H9 (cell line): ENCODE measurements at regions not wholly inside any gene's neighbourhood (a gene's known extent, or its start where the extent isn't known, plus 50 kb on each side); places are given as distances from the start of the nearest gene placed in this dataset.

Experiments
- DNase-seq: peaks from one replicate; pipeline ENCODE4 v3.0.0-alpha.2; 2017
- H2AFZ ChIP-seq: one replicate; pipeline ENCODE4 v1.6.1; 2013; ENCODE audit warnings: mild to moderate bottlenecking, low read length, control low read depth, moderate library complexity
- H2AK5ac ChIP-seq: 2 replicates; pipeline ENCODE4 v1.6.1; 2013; ENCODE audit warnings: low read length, control low read depth, mixed read lengths; ENCODE audit not compliant: insufficient read length
- H2BK120ac ChIP-seq: one replicate; pipeline ENCODE4 v1.6.1; 2013; ENCODE audit warnings: low read depth, mild to moderate bottlenecking, low read length, control low read depth, inconsistent platforms; ENCODE audit not compliant: poor library complexity, severe bottlenecking
- H2BK12ac ChIP-seq: 2 replicates; pipeline ENCODE4 v1.6.1; 2013; ENCODE audit warnings: low read length, control low read depth, mixed read lengths, low read depth; ENCODE audit not compliant: insufficient read length
- H2BK15ac ChIP-seq: 2 replicates; pipeline ENCODE4 v1.6.1; 2013; ENCODE audit warnings: low read depth, low read length, control low read depth
- H2BK20ac ChIP-seq: one replicate; pipeline ENCODE4 v1.6.1; 2013; ENCODE audit warnings: low read depth, mild to moderate bottlenecking, low read length, control low read depth, inconsistent platforms; ENCODE audit not compliant: poor library complexity, severe bottlenecking
- H2BK5ac ChIP-seq: 2 replicates; pipeline ENCODE4 v1.6.1; 2013; ENCODE audit warnings: low read length, control low read depth, mixed read lengths; ENCODE audit not compliant: insufficient read length
- H3K14ac ChIP-seq: 2 replicates; pipeline ENCODE4 v1.6.1; 2013; ENCODE audit warnings: low read length, control low read depth; ENCODE audit not compliant: insufficient read depth
- H3K18ac ChIP-seq: 2 replicates; pipeline ENCODE4 v1.6.1; 2013; ENCODE audit warnings: low read depth, mild to moderate bottlenecking, mixed read lengths, low read length, control low read depth; ENCODE audit not compliant: insufficient read length
- H3K23ac ChIP-seq: 2 replicates; pipeline ENCODE4 v1.6.1; 2013; ENCODE audit warnings: low read length, control low read depth, mixed read lengths, low read depth; ENCODE audit not compliant: insufficient read length
- H3K23me2 ChIP-seq: 2 replicates; pipeline ENCODE4 v1.6.1; 2013; ENCODE audit warnings: low read depth, mild to moderate bottlenecking, mixed read lengths, low read length, control low read depth; ENCODE audit not compliant: insufficient read length, poor library complexity, severe bottlenecking
- H3K27ac ChIP-seq: 2 replicates; pipeline ENCODE4 v1.5.1; 2013; ENCODE audit warnings: low read length, control low read depth, mixed read lengths, low read depth; ENCODE audit not compliant: insufficient read length
- H3K27me3 ChIP-seq: 2 replicates; pipeline ENCODE4 v1.6.1; 2013; ENCODE audit warnings: low read length, control low read depth, inconsistent platforms; ENCODE audit not compliant: insufficient read depth
- H3K4ac ChIP-seq: 2 replicates; pipeline ENCODE4 v1.6.1; 2013; ENCODE audit warnings: low read depth, mild to moderate bottlenecking, control low read depth, inconsistent platforms, low read length, moderate library complexity
- H3K4me1 ChIP-seq: 2 replicates; pipeline ENCODE4 v1.6.1; 2013; ENCODE audit warnings: low read length, control low read depth, inconsistent platforms; ENCODE audit not compliant: insufficient read depth
- H3K4me2 ChIP-seq: 2 replicates; pipeline ENCODE4 v1.6.1; 2013; ENCODE audit warnings: low read length, control low read depth, mixed read lengths; ENCODE audit not compliant: insufficient read length, insufficient read depth
- H3K56ac ChIP-seq: 2 replicates; pipeline ENCODE4 v1.6.1; 2013; ENCODE audit warnings: low read depth, mild to moderate bottlenecking, mixed read lengths, low read length, control low read depth; ENCODE audit not compliant: insufficient read length
- H3K79me1 ChIP-seq: 2 replicates; pipeline ENCODE4 v1.6.1; 2013; ENCODE audit warnings: low read depth, mild to moderate bottlenecking, moderate library complexity, low read length, control low read depth, inconsistent platforms; ENCODE audit not compliant: insufficient read depth, poor library complexity, severe bottlenecking
- H3K79me2 ChIP-seq: 2 replicates; pipeline ENCODE4 v1.6.1; 2013; ENCODE audit warnings: low read length, control low read depth, inconsistent platforms; ENCODE audit not compliant: insufficient read depth
- H3K9ac ChIP-seq: 2 replicates; pipeline ENCODE4 v1.6.1; 2013; ENCODE audit warnings: low read length, control low read depth, mixed read lengths; ENCODE audit not compliant: insufficient read length; ENCODE audit errors: extremely low read depth
- H3K9me3 ChIP-seq: one replicate; pipeline ENCODE4 v1.6.1; 2013; ENCODE audit warnings: low read depth, low read length, inconsistent platforms; ENCODE audit not compliant: control insufficient read depth
- H3T11ph ChIP-seq: one replicate; pipeline ENCODE4 v1.6.1; 2013; ENCODE audit warnings: mild to moderate bottlenecking, low read length, control low read depth, inconsistent platforms
- H4K20me1 ChIP-seq: one replicate; pipeline ENCODE4 v1.6.1; 2013; ENCODE audit not compliant: control insufficient read depth, insufficient read length, insufficient read depth
- H4K5ac ChIP-seq: 2 replicates; pipeline ENCODE4 v1.6.1; 2013; ENCODE audit warnings: low read depth, mild to moderate bottlenecking, mixed read lengths, low read length, control low read depth; ENCODE audit not compliant: insufficient read length
- H4K8ac ChIP-seq: replicated peaks from 2 replicates; pipeline ENCODE4 v1.6.1; 2013; ENCODE audit warnings: low read length, control low read depth, mixed read lengths, low read depth; ENCODE audit not compliant: insufficient read length
- H4K91ac ChIP-seq: 2 replicates; pipeline ENCODE4 v1.6.1; 2013; ENCODE audit warnings: low read depth, mild to moderate bottlenecking, moderate library complexity, mixed read lengths, low read length, control low read depth; ENCODE audit not compliant: insufficient read length
- H3K27ac Mint-ChIP-seq, 3 experiments: 2 replicates in 2 of 3; 3 replicates in 1 of 3; pipeline ENCODE4 v1.8.0; 2020 to 2021; ENCODE audit warnings: mixed read lengths in 3 of 3, mild to moderate bottlenecking in 1 of 3, moderate library complexity in 1 of 3
- H3K27me3 Mint-ChIP-seq: 2 replicates; pipeline ENCODE4 v1.8.0; 2021; ENCODE audit warnings: low read depth, mild to moderate bottlenecking, moderate library complexity, mixed read lengths
- H3K36me3 Mint-ChIP-seq, 3 experiments: 2 replicates in 2 of 3; 3 replicates in 1 of 3; pipeline ENCODE4 v1.8.0; 2020 to 2021; ENCODE audit warnings: low read depth in 3 of 3, mixed read lengths in 3 of 3; ENCODE audit not compliant: insufficient read depth in 1 of 3
- H3K4me1 Mint-ChIP-seq, 2 experiments: 2 replicates each; pipeline ENCODE4 v1.8.0; 2020; ENCODE audit warnings: mixed read lengths in 2 of 2
- H3K4me3 Mint-ChIP-seq, 2 experiments: 2 replicates in 1 of 2; 3 replicates in 1 of 2; pipeline ENCODE4 v1.8.0; 2020 to 2021; ENCODE audit warnings: mild to moderate bottlenecking in 2 of 2, mixed read lengths in 2 of 2, moderate library complexity in 1 of 2
- H3K9me3 Mint-ChIP-seq, 2 experiments: 2 replicates in 1 of 2; 3 replicates in 1 of 2; pipeline ENCODE4 v1.8.0; 2020; ENCODE audit warnings: mild to moderate bottlenecking in 2 of 2, mixed read lengths in 2 of 2, moderate library complexity in 1 of 2
- WGBS: extraction: QIAGEN DNeasy Blood & Tissue Kit; methylation state at CpG from one replicate; pipeline ENCODE4 v1.1.7; 2013; ENCODE audit warnings: missing lambda C conversion rate, low lambda C conversion rate, mixed read lengths; ENCODE audit not compliant: insufficient read length; ENCODE audit errors: extremely low coverage; 5-methylcytosine and 5-hydroxymethylcytosine counted together
- TF ChIP-seq, protein P1 (sequence below): fragments of 200-600 bp; sonication (generic); conservative IDR thresholded peaks from 3 replicates; pipeline ENCODE4 v1.8.0; 2021; ENCODE audit warnings: antibody characterized with exemption, mild to moderate bottlenecking

DNA sequence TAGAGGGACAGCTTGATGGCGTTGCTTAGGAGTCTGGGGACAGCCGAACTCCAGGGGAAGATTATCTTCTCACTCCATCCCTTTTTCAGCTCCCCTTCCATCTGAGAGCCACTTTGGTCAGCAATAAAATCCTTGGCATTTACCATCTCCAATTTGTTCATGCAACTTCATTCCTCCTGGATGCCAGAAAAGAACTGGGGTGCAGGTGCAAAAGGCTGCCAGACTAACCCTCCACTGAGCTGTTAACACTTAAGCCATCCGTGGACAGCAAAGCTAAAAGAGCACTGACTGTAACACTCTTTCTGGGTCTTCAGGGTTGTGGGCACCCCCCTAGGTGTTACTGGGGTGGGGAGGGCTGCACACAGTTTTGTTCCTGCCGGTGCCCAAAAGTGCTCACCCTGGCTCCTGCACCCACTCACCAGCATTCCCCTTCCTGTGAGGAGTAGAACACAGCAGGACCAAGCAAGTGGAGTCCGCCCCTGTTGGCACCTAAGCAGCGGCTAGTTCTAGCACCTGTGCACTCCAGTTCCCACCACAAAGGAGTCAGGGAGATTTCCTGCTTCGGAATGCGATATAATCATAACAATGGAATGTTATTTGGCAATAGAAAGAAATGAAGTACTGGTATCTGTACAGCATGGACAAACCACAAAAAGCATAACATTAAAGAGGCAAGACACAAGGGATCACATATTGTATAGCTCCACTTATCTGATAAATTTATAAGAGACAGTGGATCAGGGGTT, 95.1 kb downstream of the NPY start:
- Histone ChIP-seq H4K5ac (no peak overlapping the region), H3T11ph (no peak overlapping the region), H2AFZ (no peak overlapping the region), H3K4me1 (peaks cover 14% of the 10 kb centered on the region; the same call in 1 of the 2 replicates), H4K8ac (no peak overlapping the region), H2BK5ac (no peak overlapping the region), H3K23ac (no peak overlapping the region), H3K14ac (no peak overlapping the region), H3K23me2 (no peaks in the 10 kb centered on the region), H4K20me1 (no peaks in the 10 kb centered on the region), H2BK12ac (no peak overlapping the region), H3K4me2 (no peak overlapping the region), H2AK5ac (no peak overlapping the region), H2BK15ac (no peak overlapping the region), H3K4ac (no peak overlapping the region), H3K56ac (no peak overlapping the region), H2BK120ac (no peak overlapping the region), H3K79me2 (no peaks in the 10 kb centered on the region), H3K18ac (no peak overlapping the region), H3K27me3 (no peaks in the 10 kb centered on the region), H3K79me1 (no peaks in the 10 kb centered on the region), H3K27ac (no peak overlapping the region), H3K9ac (no peak overlapping the region), H3K9me3 (no peaks in the 10 kb centered on the region), H4K91ac (no peak overlapping the region), H2BK20ac (no peak overlapping the region)
- H3K27me3 Mint-ChIP-seq = no peaks in the 10 kb centered on the region
- H3K27ac Mint-ChIP-seq = no peak overlapping the region
- peaks cover 14% of the 10 kb centered on the region in 2 experiments for H3K9me3 Mint-ChIP-seq
- no peak overlapping the region for H3K4me3 Mint-ChIP-seq
- peaks cover 9 to 19% (median 14%) of the 10 kb centered on the region in 3 experiments for H3K36me3 Mint-ChIP-seq
- DNase-seq = no peak
- TF ChIP-seq, protein P1, sequence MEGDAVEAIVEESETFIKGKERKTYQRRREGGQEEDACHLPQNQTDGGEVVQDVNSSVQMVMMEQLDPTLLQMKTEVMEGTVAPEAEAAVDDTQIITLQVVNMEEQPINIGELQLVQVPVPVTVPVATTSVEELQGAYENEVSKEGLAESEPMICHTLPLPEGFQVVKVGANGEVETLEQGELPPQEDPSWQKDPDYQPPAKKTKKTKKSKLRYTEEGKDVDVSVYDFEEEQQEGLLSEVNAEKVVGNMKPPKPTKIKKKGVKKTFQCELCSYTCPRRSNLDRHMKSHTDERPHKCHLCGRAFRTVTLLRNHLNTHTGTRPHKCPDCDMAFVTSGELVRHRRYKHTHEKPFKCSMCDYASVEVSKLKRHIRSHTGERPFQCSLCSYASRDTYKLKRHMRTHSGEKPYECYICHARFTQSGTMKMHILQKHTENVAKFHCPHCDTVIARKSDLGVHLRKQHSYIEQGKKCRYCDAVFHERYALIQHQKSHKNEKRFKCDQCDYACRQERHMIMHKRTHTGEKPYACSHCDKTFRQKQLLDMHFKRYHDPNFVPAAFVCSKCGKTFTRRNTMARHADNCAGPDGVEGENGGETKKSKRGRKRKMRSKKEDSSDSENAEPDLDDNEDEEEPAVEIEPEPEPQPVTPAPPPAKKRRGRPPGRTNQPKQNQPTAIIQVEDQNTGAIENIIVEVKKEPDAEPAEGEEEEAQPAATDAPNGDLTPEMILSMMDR = no peak
- WGBS = no CpG with 5 or more reads among the region's 8 CpGs
- peaks cover 60 to 61% of the 10 kb centered on the region in 2 experiments for H3K4me1 Mint-ChIP-seq
